ENCODE measurements at regions not wholly inside any gene's neighbourhood (a gene's known extent, or its start where the extent isn't known, plus 50 kb on each side); places are given as distances from the start of the nearest gene placed in this dataset.
"Not testable (repeated sequence)": the region's sequence is repeated elsewhere in the genome, so short reads cannot be mapped to it uniquely, and the experiment has no call there.

GRCh38 chr2:16750925-16751214 is 85.2 kb upstream of the CYRIA start:
- not testable (repeated sequence) for TF ChIP-seq EP300, CTCF (IDR thresholded peaks at IDR 0.05)

Data from suprapubic skin (tissue), 3 donors.